ENCODE measurements at regions not wholly inside any gene's neighbourhood (a gene's known extent, or its start where the extent isn't known, plus 50 kb on each side); places are given as distances from the start of the nearest gene placed in this dataset.

GRCh38 chr2:155830351-155830750, 502.2 kb downstream of the NR4A2 start:
- no peaks in the 10 kb centered on the region for H3K27me3 ChIP-seq (ENCODE audit: low read depth)
- intact Hi-C loops (cut with micrococcal nuclease), result no loop called here

GRCh38 chr2:155825876-155826275, 506.6 kb downstream of the NR4A2 start:
- H3K9me3 ChIP-seq (replicated peaks), result peaks cover 6% of the 10 kb centered on the region
- DNase-seq, result no peak
- H3K4me3 ChIP-seq, result no peak overlapping the region
- no peaks in the 10 kb centered on the region for H3K27me3 ChIP-seq (ENCODE audit: low read depth)
- TF ChIP-seq CTCF (IDR thresholded peaks at IDR 0.05; ENCODE audit: borderline replicate concordance), result no peak
- no peaks in the 10 kb centered on the region for H3K36me3 ChIP-seq
- no peak overlapping the region for H3K27ac ChIP-seq (replicated peaks)
- intact Hi-C loops (cut with micrococcal nuclease), result no loop called here
- no peaks in the 10 kb centered on the region for H3K4me1 ChIP-seq

More at GRCh38 chr2:155830351-155830750, 502.2 kb downstream of the NR4A2 start:
- Histone ChIP-seq H3K4me1 (no peaks in the 10 kb centered on the region), H3K4me3 (no peak overlapping the region), H3K36me3 (no peaks in the 10 kb centered on the region), H3K9me3 (replicated peaks) (no peaks in the 10 kb centered on the region), H3K27ac (replicated peaks) (no peak overlapping the region)
- no peak for TF ChIP-seq CTCF (IDR thresholded peaks at IDR 0.05; ENCODE audit: borderline replicate concordance)
- no peak for DNase-seq

GRCh38 chr2:155815851-155816250, 516.7 kb downstream of the NR4A2 start:
- no peaks in the 10 kb centered on the region for H3K36me3 ChIP-seq
- H3K4me1 ChIP-seq, result no peaks in the 10 kb centered on the region
- H3K27me3 ChIP-seq (ENCODE audit: low read depth), result no peaks in the 10 kb centered on the region
- H3K4me3 ChIP-seq, result no peak overlapping the region
- peaks cover 41% of the 10 kb centered on the region for H3K9me3 ChIP-seq (replicated peaks)
- no peak for DNase-seq
- intact Hi-C loops (cut with micrococcal nuclease), result no loop called here
- no peak for TF ChIP-seq CTCF (IDR thresholded peaks at IDR 0.05; ENCODE audit: borderline replicate concordance)
- no peak overlapping the region for H3K27ac ChIP-seq (replicated peaks)

GRCh38 chr2:155815275-155815674, 517.2 kb downstream of the NR4A2 start:
- TF ChIP-seq CTCF (IDR thresholded peaks at IDR 0.05; ENCODE audit: borderline replicate concordance), result no peak
- no peaks in the 10 kb centered on the region for H3K4me1 ChIP-seq
- no peak overlapping the region for H3K4me3 ChIP-seq
- intact Hi-C loops (cut with micrococcal nuclease), result no loop called here
- no peaks in the 10 kb centered on the region for H3K27me3 ChIP-seq (ENCODE audit: low read depth)
- no peaks in the 10 kb centered on the region for H3K36me3 ChIP-seq
- H3K27ac ChIP-seq (replicated peaks), result no peak overlapping the region
- H3K9me3 ChIP-seq (replicated peaks), result peaks cover 41% of the 10 kb centered on the region
- no peak for DNase-seq

- H3K4me1 ChIP-seq, result no peaks in the 10 kb centered on the region
- H3K36me3 ChIP-seq, result no peaks in the 10 kb centered on the region
- no peak overlapping the region for H3K27ac ChIP-seq (replicated peaks)
- DNase-seq, result no peak
- intact Hi-C loops (cut with micrococcal nuclease), result no loop called here
- peaks cover 3% of the 10 kb centered on the region for H3K9me3 ChIP-seq (replicated peaks)
- no peaks in the 10 kb centered on the region for H3K27me3 ChIP-seq (ENCODE audit: low read depth)
- TF ChIP-seq CTCF (IDR thresholded peaks at IDR 0.05; ENCODE audit: borderline replicate concordance), result no peak
- H3K4me3 ChIP-seq, result no peak overlapping the region
Observed at GRCh38 chr2:155810411-155810810, 522.1 kb downstream of the NR4A2 start.

- Histone ChIP-seq H3K27me3 (ENCODE audit: low read depth) (no peaks in the 10 kb centered on the region), H3K27ac (replicated peaks) (no peak overlapping the region), H3K4me1 (no peaks in the 10 kb centered on the region), H3K9me3 (replicated peaks) (no peaks in the 10 kb centered on the region), H3K36me3 (no peaks in the 10 kb centered on the region), H3K4me3 (no peak overlapping the region)
- DNase-seq, result no peak
- TF ChIP-seq CTCF (IDR thresholded peaks at IDR 0.05; ENCODE audit: borderline replicate concordance), result no peak
- intact Hi-C loops (cut with micrococcal nuclease), result no loop called here
Observed at GRCh38 chr2:155802888-155803287, 529.6 kb downstream of the NR4A2 start.

Measured in left ventricle myocardium inferior (tissue), 1 donor.